GM18909 (cell line): ENCODE measurements at regions not wholly inside any gene's neighbourhood (a gene's known extent, or its start where the extent isn't known, plus 50 kb on each side); places are given as distances from the start of the nearest gene placed in this dataset.
A peak's percentile ranks its signal among the peaks of the same experiment; 100 is the strongest.

ENCODE experiments used
- ATAC-seq: cut with Tn5 transposase; IDR thresholded peaks from one replicate; pipeline ENCODE4 v1.9.1; 2021; ENCODE audit warnings: mild to moderate bottlenecking; ENCODE audit not compliant: unreplicated experiment, poor library complexity

DNA sequence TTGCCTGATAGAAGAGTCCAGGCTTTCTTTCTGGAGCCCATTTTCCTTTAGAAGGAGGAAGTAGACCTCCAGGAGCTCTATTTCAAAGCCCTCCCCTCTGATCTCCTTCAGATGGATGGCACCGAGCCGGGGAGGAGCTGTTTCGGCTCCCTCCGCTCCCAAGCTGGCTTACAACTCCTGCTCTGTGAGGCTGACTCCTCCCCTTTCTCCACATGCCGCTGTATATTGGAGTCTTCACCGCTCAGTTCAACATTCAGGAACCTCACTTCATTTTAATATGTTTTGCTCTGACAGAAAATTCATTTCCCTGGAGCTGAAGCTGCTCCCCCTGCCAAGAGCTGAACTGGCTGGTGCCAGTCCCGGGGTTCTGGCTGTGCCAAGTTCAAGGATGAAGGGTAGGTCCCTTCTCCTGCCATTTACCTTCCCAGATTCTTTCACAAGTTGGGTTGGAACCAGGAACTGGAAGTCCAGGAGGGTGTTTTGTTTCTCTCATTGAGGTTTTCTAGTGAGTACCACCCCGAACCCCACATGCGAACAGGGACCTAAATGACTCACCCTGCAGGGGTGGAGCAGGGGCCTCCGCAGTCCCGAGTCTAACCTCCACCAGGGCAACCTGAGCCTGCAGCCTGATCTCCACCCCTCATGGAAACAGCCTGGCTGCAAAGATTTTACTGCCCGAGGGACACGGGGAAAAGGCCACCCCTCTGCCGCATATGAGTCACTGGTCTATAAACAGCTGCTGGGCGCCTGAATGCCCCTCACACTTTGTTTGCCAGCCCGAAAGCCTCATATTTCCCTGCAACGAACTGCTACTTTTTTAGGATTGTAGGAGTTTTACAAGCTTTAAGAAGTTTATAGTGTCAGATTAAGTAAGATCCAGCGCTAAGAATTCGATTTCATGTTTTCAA, 68.6 kb upstream of the FOXA2 start:
- ATAC-seq: no peak

DNA sequence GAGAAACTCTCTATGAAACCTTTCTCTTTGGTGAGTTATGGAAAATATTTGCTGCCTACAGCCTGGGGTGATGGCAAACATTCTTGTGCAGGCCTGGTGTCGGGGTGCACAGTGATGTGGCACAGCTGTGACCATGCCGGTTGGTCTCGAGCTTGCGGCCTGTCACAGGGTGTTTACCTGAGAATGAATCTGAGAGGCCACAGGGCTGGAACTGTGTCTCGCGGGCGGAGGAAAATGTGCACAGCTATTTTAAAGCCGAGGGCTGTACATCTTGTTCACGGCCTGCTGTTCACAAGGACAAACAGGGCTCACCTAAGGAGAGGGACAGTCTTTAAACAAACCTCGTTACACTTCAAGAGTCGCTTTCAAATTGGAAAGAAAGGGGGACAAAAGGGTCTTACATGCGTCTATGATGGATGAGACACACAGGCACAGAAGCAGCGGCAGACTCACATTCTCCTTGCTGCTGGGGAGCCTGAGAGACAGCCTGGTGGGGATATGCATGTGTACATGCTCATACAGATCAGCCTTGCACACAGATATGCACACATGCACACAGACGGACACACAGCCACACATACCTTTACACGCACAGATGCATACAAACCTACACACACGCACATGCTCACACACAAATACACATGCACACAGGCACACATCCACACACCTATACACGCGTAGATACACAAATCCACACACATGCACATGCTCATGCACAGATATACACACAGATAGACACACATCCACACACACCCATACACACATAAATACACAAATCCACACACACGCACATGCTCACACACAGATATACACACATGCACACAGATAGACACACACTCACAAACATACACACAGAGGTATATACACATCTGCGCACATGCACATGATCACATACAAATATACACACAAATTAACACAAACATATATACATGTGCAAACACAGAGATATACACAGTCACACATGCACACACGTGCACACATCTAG, 69.6 kb upstream of the FOXA2 start:
- ATAC-seq: no peak

DNA sequence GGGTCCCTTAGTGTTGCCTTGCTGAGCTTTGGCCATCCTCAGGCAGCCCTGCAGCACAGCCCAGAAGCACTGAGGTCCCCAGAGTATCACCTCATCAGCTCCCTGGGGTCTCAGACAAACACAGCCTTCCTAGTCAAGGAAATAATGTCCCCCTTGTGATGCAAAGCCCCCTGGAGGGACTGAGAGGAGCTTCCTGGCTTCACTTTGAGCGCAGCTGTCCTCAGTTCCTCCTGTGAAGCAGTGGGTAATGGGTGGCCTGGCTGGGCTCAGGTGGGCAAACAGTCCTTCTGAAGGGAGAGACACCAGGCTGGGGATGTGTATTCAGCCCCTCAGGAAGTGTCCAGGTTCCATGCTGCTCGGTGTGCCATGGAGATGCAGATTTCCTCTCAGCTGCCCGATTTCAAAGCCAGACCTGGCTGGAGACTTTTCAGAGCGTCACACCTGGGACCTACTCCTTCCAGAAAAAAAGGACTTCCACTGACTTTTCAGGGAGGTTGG, 79.2 kb upstream of the FOXA2 start:
- ATAC-seq: no peak

DNA sequence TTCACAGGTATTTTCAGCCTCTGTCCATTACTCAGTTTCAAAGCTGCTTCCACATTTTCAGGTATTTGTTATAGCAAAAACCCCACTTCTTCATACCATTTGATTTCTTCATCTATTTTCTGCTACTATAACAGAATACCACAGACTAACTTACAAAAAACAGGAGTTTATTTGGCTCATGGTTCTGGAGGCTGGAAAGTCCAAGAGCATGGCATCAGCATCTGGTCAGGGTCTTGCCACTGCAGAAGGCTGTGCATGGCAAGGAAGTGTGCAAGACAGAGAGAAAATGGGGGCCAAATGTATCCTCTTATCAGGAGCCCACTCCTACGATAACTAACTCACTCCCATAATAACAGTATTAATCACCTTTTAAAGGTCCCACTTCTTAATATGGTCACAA, 82.8 kb upstream of the FOXA2 start:
- ATAC-seq: no peak

DNA sequence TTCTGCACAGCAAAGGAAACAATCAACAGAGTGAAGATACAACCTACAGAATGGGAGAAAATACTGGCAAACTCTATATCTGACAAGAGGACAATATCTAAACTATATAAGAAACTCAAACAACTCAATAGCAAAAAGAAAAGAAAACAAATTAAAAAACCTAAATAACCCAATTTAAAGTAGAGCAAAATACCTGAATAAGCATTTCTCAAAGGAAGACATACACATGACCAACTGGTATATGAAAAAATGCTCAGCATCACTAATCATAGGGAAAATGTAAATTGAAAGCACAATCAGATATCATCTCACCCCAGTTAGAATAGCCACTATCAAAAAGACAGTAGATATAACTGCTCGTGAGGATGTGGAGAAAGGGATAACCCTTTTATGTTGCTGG, 87.8 kb upstream of the FOXA2 start:
- ATAC-seq: no peak

DNA sequence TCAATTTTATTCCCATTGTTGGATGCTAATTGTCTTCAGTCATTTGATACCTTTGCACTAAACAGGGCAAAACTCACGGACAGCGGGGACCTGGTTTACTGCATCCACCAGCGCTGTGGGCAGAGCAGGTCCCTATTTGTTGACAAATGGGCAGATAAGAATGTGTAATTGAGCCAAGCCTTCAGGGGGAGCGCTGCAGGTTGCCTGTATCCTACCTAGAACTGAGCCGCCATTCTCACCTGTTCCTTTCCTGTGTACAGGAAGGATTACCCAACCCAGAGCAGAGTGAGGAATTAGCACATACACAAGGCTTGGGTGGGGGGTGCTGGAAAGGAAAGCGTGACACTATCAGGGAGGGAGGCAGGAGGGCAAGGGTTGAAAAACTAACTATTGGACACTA, 89.1 kb upstream of the FOXA2 start:
- no peak for ATAC-seq

DNA sequence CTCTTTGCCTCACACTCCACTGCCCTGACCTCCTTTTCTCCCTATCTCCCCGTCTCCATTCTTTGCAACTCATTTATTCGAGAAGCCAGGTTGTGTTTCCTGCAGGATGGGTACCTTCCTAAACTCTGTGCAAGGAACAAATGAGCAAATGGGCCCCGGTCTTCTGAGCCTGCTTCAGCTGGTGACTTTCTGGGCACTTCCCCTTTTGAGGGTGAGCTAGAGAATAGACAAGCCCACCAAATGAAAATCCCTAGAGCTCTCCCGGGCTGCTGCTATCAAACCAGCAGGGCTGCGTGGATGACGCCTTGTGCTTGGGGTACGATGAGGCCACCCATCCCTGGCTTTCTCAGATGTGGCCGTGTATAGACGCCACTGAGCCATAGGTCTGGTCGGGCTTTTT, 91.0 kb upstream of the FOXA2 start:
- no peak for ATAC-seq

DNA sequence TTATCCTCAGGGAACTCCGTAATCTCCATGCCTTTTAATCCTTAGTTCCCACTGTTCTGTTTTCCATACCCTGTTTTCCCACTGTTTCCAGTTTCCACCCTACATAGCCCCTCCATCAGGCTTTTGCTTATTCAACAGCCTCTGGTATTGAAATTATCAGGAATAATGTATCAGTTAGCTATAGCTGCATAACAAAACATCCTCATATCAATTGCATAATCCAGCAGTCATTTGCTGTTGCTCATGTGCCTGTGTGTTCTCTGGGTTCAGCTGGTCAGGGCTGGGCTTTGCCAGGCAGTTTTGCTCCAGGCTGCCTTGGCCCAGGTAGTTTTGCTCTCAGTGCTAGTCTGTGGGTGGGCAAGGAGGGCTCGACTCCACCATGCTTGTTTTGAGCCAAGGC, 94.3 kb upstream of the FOXA2 start:
- ATAC-seq: no peak

DNA sequence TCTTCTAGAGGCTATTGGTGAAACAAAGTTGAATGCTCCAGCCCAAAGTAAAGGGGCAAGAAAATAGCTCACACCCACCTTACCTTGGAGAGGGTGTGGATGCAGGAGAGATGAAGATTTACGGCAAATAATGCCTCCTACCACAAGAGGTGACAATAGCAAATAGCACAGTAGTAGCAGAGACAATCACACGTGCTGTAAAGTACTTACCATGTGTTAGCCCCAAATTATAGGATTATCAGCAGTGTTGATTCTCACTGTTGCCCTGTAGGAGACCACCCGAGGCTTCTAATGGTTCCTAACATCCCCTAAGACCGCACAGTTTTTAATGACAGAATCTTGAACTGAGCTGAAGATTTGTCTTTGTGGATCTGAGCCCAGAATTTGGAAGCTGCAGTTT, 94.8 kb upstream of the FOXA2 start:
- no peak for ATAC-seq

DNA sequence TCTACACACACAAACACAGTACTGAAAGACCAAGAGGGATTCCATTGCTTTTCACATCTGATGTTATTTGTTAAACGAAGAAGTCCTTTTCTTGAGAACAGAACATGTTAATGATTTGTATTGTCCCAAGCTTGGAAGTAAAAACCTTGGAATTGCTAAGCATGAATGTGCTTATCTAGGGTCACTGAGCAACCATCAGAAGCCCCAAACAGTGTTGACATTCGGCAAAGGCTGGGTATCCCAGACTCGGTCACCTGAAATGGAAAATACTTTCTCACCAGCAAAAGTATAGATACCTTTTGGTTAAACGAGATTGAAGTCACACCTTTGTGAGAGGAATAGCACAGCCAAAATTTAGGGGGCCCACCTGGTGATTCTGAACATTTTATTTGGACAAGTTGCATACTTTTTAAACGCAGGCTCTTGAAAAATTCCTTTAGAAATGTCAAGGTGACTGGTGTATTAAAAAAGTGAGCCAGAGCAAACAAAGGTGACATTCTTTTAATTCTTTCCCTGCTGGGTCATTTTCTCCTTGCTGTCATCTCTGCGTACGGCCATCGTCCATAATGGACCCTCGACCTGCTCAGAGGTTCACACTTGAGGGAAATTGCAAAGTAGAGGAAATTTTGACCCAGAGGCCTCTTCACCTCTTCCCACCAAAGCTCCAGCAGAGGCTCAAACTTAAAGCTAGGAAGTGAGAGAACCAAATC, 95.8 kb upstream of the FOXA2 start:
- no peak for ATAC-seq

DNA sequence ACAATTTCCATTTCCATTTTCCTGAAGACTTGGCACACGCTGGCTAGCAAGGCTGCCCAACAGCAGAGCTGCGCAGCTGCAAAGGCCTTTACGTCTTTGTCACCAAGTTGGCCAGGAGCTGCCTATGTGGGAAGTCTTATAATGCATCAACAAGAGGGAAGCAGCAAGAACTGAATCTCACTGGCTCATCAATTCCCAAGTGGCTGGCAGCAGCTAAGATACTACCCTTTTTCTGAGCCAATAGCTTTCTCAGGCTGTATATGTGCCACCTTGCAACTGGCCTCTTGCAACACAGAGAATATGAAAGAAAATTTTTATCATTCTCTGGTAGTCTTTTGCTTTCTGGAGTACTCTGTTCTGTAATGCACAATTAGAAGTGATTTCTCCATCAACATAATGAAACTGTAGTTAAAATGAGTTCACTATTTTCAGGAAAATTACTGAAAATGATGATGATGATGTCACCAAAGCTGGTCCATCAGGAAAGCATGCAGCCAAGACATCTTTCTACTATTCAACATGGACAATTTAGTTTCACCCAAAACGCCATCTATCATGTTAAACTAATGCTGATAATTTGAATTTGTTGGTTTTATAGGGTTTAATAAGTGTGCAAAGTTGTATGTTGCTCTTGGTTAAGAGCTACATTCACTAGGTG, 97.3 kb upstream of the FOXA2 start:
- ATAC-seq: no peak

DNA sequence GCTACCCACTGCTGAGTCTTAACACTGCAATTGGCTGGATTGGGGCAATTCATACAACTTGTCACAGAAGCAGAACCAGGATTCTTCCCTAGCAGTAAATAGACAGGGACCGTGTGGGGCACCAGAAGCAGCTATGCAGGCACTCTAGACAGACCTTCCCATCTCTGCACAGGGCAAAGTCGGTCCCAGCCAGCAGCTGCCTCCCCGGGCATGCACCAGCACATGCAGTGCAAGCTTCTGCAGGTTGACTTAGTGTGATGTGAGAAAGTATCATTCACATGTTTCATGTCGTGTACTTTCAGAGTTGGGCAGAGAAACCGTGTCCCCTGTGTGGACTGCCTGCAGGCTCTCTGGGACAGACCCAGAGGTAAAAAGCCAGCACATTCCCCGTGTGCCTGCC, 98.0 kb upstream of the FOXA2 start:
- ATAC-seq: no peak

DNA sequence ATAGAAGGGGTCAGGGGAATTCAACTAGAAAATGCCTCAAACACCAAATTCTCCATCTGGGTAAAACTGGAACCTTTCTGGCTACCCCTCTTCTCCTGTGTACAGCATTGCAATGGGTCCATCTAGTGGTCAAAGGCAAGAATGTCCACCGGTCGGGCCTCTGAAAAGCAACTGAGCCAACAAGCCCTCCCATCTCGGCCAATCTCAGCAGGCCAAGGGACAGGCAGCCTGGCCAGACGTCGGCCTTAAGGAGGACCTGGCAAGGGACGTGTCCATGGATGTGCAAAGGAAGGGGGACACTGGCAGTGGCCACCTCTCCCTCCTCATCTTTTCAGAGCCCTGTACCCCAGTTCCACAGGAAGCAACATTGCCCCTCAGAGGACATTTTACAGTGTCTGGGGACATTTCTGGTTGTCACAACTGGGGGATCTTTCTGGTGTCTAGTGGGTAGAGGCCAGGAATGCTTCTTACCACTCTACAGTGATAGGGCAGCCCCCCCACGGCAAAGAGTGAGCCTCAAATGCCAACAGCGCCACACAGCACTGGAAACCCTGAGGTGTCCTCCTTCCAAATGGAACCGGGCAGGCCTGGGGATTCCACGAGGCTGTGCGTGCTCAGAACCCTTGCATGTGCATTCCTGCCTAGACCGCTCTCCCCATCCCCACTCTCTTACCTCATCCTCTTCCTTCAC, 99.8 kb upstream of the FOXA2 start:
- ATAC-seq: peak; percentile 79

DNA sequence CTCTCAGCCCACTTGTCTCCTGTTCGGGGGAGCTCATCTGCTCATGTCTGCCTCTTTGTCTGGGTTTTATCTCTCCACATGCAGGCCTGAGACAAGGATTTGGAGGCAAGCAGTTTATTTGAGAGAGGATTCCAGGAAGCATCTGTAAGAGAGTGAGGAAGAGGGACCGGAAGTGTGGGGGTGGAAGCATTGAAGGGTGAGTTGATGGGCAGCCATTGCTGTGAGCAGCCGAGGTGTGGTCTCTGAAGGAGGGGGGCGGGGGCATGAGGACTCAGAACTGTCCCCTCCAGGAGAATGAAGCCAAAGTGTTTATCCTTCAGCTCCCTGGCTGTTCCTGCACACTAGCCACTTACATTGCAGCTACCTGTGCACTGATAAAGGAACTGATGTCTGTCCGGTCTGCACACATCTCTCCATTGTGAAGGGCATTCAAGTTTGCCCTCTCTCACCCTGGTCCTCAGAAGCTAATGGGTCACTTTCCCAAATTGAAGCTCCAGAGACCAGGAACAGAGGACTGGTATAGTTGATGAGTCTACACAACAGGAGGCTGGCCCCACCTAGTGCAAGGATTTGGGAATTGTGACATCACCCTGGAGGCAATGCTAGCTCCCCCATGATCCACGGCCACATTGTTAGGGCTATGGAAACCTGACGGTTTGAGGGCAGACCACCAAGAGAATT, 100.5 kb upstream of the FOXA2 start:
- ATAC-seq: no peak

DNA sequence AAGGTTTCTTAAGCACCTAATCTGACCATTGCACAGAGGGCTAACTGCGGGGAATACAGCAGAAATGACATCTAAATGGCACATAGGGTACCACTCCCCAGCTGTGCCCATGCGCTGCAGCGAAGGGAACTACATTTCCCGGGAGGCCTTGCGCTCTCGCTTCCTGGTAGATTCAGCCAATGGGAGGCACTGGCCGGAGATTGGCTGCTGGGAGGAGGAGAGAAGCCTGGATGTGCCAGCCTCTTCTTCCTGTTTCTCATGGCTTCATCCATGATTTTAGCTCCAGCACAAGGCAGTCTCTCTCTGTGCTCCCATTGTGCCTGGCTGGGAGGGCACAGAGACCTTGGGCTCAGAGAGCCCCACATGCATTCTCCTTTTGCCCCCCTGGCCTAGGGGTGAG, 101.7 kb upstream of the FOXA2 start:
- no peak for ATAC-seq

DNA sequence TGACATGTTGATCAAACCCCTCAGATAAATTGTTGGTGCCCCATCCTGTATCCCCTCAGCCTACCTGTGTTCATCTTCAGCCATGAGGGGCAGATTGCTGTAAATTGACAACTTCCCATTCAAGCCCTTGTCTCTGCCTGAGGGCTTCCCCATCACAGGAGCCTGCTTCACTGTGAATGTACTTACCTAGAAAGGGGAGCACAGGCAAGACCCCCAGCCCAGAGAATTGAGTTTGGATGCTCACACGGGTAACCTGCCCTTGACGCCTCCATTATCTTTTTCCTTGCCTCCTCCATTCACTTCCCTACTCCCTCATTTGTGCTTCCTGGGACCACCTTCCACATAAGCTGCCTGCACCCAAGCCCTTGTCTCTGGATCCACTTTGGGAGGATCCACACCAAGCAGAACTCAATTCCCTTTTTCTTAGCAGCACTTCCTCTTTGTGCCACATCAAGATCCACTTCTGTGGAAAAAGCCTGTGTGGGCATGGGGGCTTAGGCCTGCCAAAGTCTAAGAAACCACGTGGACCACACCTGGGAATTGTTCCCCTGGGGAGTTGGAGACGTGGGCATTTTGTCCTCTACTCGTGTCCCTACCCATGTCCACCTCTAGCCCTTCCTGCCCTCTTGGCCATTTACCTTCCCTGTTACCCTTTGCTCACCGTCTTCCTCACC, 103.4 kb upstream of the FOXA2 start:
- no peak for ATAC-seq

DNA sequence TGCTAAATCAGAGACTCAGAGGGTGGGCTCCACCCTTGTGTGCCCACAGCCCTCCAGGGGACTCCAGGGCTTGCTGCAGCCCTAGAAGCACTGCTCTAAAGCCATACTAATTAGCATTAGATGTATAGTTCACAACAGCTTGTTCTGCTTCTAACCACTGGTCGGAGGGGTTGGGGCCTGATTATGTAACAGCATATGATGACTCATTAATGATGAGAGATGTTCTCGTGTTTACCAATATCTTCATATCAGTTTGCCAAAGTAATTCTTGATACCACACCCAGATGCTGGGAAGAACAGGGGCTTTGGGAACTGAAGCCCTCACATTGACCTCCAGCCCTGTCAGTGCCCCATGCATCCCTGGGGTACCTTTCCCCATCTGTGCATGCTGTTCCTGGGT, 104.1 kb upstream of the FOXA2 start:
- ATAC-seq: no peak

DNA sequence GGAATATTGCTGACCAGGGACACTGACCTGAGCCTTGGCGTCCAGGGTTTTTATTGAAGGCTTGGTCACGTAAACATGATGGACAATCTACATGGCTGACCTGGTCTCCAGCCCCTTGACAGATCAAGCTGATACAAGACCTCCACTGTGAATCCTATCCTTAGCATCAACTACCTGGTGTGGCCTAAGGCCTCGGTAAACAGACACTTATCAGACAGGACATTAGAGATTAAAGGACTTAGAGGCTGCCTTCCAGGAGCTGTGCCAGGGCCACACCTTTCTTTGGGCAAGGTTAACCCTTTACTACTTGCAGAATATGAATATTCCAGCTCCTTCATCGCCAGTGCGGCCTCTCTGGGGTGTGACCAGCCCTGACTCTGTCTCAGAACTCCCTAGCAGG, 104.9 kb upstream of the FOXA2 start:
- ATAC-seq: no peak
